GM12878 (cell line): ENCODE measurements at regions not wholly inside any gene's neighbourhood (a gene's known extent, or its start where the extent isn't known, plus 50 kb on each side); places are given as distances from the start of the nearest gene placed in this dataset.

ENCODE experiments used
- KLF5 ChIP-seq: fragments of 450-650 bp; IDR thresholded peaks from 2 replicates; pipeline ENCODE4 v1.6.1; 2014; ENCODE audit warnings: mild to moderate bottlenecking; ENCODE audit not compliant: partially characterized antibody
- MYC ChIP-seq: IDR thresholded peaks from 2 replicates; pipeline ENCODE4 v1.6.1; 2011; ENCODE audit warnings: mild to moderate bottlenecking, low read length, moderate library complexity, inconsistent platforms; ENCODE audit not compliant: insufficient read depth, insufficient replicate concordance, insufficient read length, severe bottlenecking
- NFIC ChIP-seq: IDR thresholded peaks from 2 replicates; pipeline ENCODE4 v1.6.1; 2012; ENCODE audit warnings: low read depth, mild to moderate bottlenecking, inconsistent platforms, low read length, moderate library complexity
- PAX8 ChIP-seq: fragments of 450-650 bp; IDR thresholded peaks from 2 replicates; pipeline ENCODE4 v1.6.1; 2017; ENCODE audit warnings: mild to moderate bottlenecking, moderate library complexity
- ZSCAN29 ChIP-seq: fragments of 450-650 bp; IDR thresholded peaks from 2 replicates; pipeline ENCODE4 v1.6.1; 2017; ENCODE audit warnings: mild to moderate bottlenecking, moderate library complexity
- TF ChIP-seq, protein P1 (sequence below): fragments of 450-650 bp; IDR thresholded peaks from 2 replicates; pipeline ENCODE4 v1.6.1; 2016; ENCODE audit warnings: mild to moderate bottlenecking, moderate library complexity, borderline replicate concordance
- TF ChIP-seq, protein P2 (sequence below): fragments of 450-650 bp; IDR thresholded peaks from 2 replicates; pipeline ENCODE4 v1.6.1; 2016; ENCODE audit warnings: mild to moderate bottlenecking
- TF ChIP-seq, protein P3 (sequence below): fragments of 450-650 bp; IDR thresholded peaks from 2 replicates; pipeline ENCODE4 v1.6.1; 2017; ENCODE audit warnings: mild to moderate bottlenecking, moderate library complexity
- TF ChIP-seq, protein P4 (sequence below): fragments of 150-350 bp; IDR thresholded peaks from 2 replicates; pipeline ENCODE4 v1.6.1; 2016; ENCODE audit warnings: low read depth, low read length
- TF ChIP-seq, protein P5 (sequence below), 3 experiments: IDR thresholded peaks in 2 of 3; conservative IDR thresholded peaks in 1 of 3; 2 replicates each; pipeline ENCODE4 v1.5.1; 2011; ENCODE audit warnings: low read depth in 3 of 3, low read length in 3 of 3, mild to moderate bottlenecking in 3 of 3, control low read depth in 2 of 3, moderate library complexity in 2 of 3, inconsistent platforms in 1 of 3, mixed read lengths in 1 of 3; ENCODE audit not compliant: control insufficient read depth in 2 of 3, insufficient read depth in 1 of 3; ENCODE audit errors: extremely low read depth in 1 of 3

DNA sequence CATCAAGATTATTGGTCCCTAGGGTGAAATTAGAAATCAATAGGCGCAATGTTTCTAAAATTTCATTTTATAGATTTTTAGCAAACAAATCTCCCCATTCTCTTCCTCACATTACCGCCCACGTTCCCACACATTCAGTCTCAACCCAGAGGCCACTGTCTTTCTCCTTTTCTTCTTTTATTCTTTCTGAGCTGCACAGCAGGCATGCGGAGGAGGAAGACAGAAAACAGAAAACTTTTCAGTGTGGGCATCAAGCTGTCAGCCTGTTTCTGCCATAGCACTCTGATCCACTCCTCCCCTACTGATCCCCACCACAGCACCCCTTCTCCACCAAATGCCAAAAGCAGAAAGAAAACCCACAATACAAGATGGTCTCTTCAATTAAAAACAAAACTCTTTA is 94.8 kb upstream of the ADAMTS3 start (continued):
- TF ChIP-seq, protein P1, sequence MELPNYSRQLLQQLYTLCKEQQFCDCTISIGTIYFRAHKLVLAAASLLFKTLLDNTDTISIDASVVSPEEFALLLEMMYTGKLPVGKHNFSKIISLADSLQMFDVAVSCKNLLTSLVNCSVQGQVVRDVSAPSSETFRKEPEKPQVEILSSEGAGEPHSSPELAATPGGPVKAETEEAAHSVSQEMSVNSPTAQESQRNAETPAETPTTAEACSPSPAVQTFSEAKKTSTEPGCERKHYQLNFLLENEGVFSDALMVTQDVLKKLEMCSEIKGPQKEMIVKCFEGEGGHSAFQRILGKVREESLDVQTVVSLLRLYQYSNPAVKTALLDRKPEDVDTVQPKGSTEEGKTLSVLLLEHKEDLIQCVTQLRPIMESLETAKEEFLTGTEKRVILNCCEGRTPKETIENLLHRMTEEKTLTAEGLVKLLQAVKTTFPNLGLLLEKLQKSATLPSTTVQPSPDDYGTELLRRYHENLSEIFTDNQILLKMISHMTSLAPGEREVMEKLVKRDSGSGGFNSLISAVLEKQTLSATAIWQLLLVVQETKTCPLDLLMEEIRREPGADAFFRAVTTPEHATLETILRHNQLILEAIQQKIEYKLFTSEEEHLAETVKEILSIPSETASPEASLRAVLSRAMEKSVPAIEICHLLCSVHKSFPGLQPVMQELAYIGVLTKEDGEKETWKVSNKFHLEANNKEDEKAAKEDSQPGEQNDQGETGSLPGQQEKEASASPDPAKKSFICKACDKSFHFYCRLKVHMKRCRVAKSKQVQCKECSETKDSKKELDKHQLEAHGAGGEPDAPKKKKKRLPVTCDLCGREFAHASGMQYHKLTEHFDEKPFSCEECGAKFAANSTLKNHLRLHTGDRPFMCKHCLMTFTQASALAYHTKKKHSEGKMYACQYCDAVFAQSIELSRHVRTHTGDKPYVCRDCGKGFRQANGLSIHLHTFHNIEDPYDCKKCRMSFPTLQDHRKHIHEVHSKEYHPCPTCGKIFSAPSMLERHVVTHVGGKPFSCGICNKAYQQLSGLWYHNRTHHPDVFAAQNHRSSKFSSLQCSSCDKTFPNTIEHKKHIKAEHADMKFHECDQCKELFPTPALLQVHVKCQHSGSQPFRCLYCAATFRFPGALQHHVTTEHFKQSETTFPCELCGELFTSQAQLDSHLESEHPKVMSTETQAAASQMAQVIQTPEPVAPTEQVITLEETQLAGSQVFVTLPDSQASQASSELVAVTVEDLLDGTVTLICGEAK, result no peak
- TF ChIP-seq, protein P2, sequence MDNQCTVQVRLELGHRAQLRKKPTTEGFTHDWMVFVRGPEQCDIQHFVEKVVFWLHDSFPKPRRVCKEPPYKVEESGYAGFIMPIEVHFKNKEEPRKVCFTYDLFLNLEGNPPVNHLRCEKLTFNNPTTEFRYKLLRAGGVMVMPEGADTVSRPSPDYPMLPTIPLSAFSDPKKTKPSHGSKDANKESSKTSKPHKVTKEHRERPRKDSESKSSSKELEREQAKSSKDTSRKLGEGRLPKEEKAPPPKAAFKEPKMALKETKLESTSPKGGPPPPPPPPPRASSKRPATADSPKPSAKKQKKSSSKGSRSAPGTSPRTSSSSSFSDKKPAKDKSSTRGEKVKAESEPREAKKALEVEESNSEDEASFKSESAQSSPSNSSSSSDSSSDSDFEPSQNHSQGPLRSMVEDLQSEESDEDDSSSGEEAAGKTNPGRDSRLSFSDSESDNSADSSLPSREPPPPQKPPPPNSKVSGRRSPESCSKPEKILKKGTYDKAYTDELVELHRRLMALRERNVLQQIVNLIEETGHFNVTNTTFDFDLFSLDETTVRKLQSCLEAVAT, result no peak
- no peak for TF ChIP-seq NFIC
- TF ChIP-seq, protein P3, sequence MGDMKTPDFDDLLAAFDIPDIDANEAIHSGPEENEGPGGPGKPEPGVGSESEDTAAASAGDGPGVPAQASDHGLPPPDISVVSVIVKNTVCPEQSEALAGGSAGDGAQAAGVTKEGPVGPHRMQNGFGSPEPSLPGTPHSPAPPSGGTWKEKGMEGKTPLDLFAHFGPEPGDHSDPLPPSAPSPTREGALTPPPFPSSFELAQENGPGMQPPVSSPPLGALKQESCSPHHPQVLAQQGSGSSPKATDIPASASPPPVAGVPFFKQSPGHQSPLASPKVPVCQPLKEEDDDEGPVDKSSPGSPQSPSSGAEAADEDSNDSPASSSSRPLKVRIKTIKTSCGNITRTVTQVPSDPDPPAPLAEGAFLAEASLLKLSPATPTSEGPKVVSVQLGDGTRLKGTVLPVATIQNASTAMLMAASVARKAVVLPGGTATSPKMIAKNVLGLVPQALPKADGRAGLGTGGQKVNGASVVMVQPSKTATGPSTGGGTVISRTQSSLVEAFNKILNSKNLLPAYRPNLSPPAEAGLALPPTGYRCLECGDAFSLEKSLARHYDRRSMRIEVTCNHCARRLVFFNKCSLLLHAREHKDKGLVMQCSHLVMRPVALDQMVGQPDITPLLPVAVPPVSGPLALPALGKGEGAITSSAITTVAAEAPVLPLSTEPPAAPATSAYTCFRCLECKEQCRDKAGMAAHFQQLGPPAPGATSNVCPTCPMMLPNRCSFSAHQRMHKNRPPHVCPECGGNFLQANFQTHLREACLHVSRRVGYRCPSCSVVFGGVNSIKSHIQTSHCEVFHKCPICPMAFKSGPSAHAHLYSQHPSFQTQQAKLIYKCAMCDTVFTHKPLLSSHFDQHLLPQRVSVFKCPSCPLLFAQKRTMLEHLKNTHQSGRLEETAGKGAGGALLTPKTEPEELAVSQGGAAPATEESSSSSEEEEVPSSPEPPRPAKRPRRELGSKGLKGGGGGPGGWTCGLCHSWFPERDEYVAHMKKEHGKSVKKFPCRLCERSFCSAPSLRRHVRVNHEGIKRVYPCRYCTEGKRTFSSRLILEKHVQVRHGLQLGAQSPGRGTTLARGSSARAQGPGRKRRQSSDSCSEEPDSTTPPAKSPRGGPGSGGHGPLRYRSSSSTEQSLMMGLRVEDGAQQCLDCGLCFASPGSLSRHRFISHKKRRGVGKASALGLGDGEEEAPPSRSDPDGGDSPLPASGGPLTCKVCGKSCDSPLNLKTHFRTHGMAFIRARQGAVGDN, result no peak
- TF ChIP-seq, protein P4, sequence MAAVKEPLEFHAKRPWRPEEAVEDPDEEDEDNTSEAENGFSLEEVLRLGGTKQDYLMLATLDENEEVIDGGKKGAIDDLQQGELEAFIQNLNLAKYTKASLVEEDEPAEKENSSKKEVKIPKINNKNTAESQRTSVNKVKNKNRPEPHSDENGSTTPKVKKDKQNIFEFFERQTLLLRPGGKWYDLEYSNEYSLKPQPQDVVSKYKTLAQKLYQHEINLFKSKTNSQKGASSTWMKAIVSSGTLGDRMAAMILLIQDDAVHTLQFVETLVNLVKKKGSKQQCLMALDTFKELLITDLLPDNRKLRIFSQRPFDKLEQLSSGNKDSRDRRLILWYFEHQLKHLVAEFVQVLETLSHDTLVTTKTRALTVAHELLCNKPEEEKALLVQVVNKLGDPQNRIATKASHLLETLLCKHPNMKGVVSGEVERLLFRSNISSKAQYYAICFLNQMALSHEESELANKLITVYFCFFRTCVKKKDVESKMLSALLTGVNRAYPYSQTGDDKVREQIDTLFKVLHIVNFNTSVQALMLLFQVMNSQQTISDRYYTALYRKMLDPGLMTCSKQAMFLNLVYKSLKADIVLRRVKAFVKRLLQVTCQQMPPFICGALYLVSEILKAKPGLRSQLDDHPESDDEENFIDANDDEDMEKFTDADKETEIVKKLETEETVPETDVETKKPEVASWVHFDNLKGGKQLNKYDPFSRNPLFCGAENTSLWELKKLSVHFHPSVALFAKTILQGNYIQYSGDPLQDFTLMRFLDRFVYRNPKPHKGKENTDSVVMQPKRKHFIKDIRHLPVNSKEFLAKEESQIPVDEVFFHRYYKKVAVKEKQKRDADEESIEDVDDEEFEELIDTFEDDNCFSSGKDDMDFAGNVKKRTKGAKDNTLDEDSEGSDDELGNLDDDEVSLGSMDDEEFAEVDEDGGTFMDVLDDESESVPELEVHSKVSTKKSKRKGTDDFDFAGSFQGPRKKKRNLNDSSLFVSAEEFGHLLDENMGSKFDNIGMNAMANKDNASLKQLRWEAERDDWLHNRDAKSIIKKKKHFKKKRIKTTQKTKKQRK, result no peak
- no peak for TF ChIP-seq PAX8
- TF ChIP-seq, protein P5, sequence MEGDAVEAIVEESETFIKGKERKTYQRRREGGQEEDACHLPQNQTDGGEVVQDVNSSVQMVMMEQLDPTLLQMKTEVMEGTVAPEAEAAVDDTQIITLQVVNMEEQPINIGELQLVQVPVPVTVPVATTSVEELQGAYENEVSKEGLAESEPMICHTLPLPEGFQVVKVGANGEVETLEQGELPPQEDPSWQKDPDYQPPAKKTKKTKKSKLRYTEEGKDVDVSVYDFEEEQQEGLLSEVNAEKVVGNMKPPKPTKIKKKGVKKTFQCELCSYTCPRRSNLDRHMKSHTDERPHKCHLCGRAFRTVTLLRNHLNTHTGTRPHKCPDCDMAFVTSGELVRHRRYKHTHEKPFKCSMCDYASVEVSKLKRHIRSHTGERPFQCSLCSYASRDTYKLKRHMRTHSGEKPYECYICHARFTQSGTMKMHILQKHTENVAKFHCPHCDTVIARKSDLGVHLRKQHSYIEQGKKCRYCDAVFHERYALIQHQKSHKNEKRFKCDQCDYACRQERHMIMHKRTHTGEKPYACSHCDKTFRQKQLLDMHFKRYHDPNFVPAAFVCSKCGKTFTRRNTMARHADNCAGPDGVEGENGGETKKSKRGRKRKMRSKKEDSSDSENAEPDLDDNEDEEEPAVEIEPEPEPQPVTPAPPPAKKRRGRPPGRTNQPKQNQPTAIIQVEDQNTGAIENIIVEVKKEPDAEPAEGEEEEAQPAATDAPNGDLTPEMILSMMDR (IDR thresholded peaks at IDR 0.05 in 2 of 3, conservative IDR thresholded peaks at IDR 0.05 in 1 of 3; ENCODE audit: control insufficient read depth in 2 of 3, extremely low read depth in 1 of 3, insufficient read depth in 1 of 3, low read depth in 3 of 3, low read length in 3 of 3), result no peak
- no peak for TF ChIP-seq MYC
- no peak for TF ChIP-seq KLF5
- TF ChIP-seq ZSCAN29, result no peak
